T1000 (cell line): ENCODE measurements at regions not wholly inside any gene's neighbourhood (a gene's known extent, or its start where the extent isn't known, plus 50 kb on each side); places are given as distances from the start of the nearest gene placed in this dataset.

Experiments
- DNase-seq: peaks from one replicate; lab custom pipeline; 2025; ENCODE audit warnings: mixed read lengths; lab: John Stamatoyannopoulos, UW

- no peak for DNase-seq
These were observed 1013.9 kb downstream of the TBC1D22A start for GRCh38 chr22:47776329-47776728.

DNA sequence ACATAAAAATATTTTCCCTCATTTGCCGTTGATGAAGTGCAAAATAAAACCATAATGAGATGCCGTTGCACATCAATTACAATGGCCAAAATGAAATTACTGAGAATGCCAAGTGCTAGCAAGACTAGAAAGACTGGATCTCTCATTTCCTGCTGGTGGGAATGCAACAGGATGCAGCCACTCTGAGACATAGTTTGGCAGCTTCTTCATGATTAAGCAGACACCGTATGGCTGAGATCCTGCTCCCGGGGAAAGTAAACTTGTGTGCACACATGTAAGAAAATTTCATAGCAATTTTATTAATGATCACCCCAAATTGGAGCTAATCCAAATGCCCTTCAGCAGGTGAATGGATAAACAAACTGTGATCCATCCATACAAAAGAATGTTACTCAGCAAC, 1013.2 kb downstream of the TBC1D22A start:
- no peak for DNase-seq

GRCh38 chr22:47775191-47775590, 1012.7 kb downstream of the TBC1D22A start:
- DNase-seq: no peak

GRCh38 chr22:47773635-47774034, 1011.2 kb downstream of the TBC1D22A start:
- DNase-seq: no peak

- no peak for DNase-seq
These were observed 1010.4 kb downstream of the TBC1D22A start for GRCh38 chr22:47772864-47773263.

DNA sequence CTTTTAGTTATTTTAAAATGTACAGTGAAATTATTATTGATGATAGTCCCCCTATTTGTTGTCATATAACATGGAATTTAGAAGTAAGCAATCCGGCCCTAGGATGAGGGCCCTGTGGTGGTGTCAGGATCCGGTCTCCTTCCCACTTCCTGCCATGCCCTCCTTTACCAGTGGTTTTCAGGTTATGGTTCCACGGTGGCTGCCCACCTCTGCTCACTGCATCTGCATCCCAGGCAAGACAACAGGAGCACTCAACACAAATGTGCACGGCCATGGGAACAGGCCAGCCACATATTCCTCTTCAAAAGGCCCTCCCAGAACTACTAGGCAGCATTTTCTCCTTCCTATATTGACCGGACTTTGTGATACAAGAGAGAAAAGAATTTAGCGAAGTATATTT, 1007.2 kb downstream of the TBC1D22A start:
- DNase-seq: no peak

- DNase-seq: no peak
These were observed 1005.6 kb downstream of the TBC1D22A start for GRCh38 chr22:47768027-47768426.

DNA sequence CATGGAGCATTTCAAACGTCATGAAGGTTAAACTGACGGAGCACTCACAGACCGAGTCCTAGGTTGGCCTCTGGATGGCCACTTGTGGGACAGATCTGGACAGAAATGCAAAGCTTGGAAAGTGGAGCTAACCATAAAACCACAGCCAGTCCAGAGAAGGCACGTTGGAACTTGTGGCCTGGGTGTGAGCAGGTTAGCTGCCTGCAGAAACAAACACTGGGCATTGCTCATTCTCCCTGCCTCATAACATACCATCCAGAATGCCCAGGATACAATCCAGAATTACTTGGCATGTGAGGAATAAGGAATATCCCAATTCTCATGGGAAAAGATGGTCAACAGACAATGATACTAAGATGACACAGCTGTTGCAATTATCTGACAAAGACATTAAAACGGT, 1005.0 kb downstream of the TBC1D22A start:
- DNase-seq: no peak

- no peak for DNase-seq
These were observed 1003.3 kb downstream of the TBC1D22A start for GRCh38 chr22:47765757-47766156.

- no peak for DNase-seq
These were observed 999.7 kb downstream of the TBC1D22A start for GRCh38 chr22:47762141-47762540.

GRCh38 chr22:47759909-47760308, 997.5 kb downstream of the TBC1D22A start:
- no peak for DNase-seq

GRCh38 chr22:47757741-47758140, 995.3 kb downstream of the TBC1D22A start:
- DNase-seq: no peak

DNA sequence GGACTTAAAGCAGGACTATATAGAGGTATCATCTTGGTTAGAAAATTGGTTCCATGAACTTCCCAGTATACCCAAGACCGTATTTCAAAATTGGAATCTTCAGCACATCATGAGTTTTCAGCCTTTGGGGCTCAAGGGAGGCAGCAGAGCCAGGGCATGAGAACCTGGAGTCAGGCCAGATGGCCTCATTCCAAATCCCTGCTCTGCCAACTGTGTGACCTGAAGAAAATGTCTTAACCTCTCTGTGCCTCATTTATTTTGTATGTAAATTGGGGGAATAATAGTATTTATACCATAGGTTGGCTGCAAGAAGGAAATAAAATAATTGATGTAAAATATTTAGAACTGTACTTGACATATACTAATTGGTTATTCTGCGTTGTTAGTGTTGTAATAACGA, 987.6 kb downstream of the TBC1D22A start:
- no peak for DNase-seq

DNA sequence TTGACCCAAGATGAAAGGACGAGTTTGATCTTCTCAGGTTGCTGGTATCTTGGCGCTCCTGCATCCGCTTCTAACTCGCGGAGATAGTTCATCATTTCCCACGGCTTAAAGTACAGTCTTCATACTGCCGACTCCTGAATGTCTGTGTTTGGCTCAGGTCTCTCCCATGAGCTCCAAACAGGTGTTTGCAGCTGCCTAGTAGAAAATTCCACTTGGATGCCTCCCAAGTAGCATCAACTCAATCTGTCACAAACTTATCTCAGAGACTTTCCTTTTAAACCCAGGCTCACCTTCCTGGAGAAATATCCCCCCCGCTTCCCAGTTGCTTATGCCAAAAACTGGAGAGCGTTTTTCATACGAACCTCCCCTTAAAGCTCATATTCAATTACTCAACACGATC, 986.5 kb downstream of the TBC1D22A start:
- DNase-seq: no peak

- no peak for DNase-seq
These were observed 985.8 kb downstream of the TBC1D22A start for GRCh38 chr22:47748271-47748670.

GRCh38 chr22:47740109-47740805, 977.8 kb downstream of the TBC1D22A start:
- no peak for DNase-seq

- DNase-seq: no peak
These were observed 977.0 kb downstream of the TBC1D22A start for GRCh38 chr22:47739291-47740015.

DNA sequence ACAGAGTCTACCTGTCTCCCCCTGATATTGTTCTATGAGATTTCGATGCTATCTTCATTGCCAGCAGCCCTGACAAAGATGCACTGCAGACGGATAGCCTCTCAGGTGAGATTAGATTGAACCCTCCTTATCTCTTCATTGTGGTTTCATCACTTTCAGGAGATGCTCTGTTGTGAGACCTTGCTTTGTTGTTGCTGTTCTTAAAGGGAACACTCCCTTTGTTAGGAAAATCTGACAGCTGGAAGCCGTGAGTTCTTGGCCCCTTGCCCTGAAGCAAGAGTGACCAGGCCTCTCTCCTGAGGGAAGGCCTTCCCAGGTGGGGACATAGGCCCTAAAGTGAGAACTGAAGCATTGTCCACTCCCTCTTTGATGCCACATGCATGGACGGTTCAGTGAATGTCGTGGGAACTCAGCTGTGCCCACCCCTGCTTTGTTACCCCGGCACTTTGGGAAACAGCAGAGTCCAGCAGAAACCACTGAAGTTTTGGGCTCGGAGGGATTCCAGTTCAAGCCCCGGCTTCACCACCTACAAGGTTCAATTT, 976.1 kb downstream of the TBC1D22A start:
- no peak for DNase-seq

DNA sequence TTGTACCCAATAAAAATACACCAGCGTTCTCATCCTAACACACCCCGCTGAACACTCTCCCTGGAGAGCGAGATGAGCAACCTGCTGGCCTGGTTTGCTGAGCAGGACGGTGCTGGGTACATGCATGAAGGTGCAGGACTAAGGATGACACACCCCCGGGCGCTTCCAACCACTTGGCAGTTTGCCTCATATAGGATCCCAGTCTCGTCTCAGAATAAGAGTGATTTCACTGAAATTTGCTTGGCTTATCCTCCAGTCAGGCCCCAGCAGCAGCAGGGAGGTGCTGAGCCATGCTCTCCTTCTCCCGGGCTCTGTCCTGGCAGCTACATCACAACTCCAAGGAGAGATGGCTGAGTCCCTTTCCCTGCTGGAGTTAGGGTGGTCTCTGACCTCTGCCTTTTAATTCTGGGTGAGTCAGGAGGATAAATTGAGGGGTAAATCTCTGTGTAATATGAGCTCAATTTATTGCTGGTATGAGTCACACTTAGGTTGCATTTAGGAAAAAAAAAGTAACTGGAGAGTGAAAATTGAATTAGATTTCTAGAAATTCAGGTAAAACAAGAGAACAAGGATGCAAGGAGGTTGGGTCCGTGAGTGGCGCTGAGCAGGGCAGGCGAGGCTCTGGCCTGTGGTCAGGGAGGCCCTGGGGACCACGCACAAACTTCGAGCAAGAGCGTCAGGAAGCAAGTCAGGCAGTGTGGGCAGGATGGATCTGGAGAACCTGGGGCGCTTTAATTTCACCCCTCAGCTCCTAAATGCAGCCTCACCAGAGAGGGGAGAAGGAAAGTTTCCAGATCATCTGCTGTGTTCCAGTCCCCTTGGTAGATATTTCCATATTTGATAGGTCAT, 974.0 kb downstream of the TBC1D22A start:
- no peak for DNase-seq

DNA sequence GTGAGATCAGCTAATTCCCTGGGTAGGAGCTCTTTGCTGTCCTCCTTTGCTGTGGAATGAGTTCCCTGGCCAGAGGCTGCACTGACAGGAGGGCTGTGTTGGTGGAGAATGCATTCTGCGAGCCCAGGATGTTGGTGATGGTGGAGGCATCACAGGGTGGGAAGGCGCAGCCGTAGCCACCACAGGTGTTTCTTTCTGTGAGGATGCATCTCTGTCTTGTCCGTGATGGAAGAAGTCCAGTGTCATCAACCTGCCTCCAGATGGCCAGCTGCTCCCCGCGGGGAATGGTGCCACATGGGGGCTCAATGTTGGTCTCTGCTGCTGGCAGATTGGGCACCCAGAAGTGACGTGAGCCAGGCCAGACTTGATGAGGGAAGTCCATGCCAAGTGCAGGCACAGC, 972.1 kb downstream of the TBC1D22A start:
- DNase-seq: no peak

GRCh38 chr22:47727641-47728040, 965.2 kb downstream of the TBC1D22A start:
- no peak for DNase-seq

GRCh38 chr22:47724751-47725150, 962.3 kb downstream of the TBC1D22A start:
- no peak for DNase-seq
